ENCODE measurements at regions not wholly inside any gene's neighbourhood (a gene's known extent, or its start where the extent isn't known, plus 50 kb on each side); places are given as distances from the start of the nearest gene placed in this dataset.

DNA sequence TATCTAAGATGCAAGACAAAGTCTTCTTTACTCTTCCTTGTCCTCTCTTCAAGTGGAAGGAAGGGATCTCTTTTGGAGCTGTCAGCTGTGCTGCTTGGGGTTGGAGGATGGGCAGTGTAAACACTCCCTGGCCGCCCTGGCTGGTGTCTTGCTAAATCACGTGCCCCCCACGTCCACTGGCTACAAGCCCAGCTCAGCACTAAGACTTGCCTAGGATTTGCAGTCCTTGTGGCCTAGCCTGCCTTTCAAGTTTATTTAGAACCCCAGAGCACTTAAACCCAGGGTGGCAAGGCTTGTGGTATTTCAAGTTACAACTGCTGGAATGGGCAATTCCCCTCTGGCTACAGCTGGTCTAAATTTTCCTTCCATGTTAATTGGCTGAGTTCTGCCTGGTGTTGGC, 272.4 kb upstream of the MYO3A start:
- DNase-seq (ENCODE audit: low spot score): no peak

DNA sequence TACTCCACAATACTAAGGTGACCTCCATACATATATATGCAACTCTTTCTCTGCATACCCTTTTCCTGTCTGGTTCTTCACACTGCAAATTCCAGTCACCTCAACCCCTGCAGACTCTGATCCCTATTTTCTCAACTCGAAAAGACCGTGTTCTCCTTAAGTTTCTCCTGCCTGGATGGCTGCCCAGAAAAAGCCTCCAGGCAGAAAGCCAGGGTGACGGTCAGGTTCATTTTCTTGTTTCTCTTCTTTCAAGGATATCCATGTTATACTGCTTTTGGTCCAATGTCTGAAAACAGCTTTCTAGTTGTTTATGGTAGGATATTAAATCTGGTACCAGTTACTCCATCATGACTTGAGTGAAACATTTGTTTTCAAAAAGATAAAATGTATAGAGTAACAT, 267.8 kb upstream of the MYO3A start:
- no peak for DNase-seq (ENCODE audit: low spot score)

- DNase-seq (ENCODE audit: low spot score): no peak
These were observed 258.8 kb upstream of the MYO3A start for GRCh38 chr10:25675204-25675603.

GRCh38 chr10:25675615-25676014, 258.4 kb upstream of the MYO3A start:
- no peak for DNase-seq (ENCODE audit: low spot score)

GRCh38 chr10:25678220-25678619, 255.8 kb upstream of the MYO3A start:
- no peak for DNase-seq (ENCODE audit: low spot score)

DNA sequence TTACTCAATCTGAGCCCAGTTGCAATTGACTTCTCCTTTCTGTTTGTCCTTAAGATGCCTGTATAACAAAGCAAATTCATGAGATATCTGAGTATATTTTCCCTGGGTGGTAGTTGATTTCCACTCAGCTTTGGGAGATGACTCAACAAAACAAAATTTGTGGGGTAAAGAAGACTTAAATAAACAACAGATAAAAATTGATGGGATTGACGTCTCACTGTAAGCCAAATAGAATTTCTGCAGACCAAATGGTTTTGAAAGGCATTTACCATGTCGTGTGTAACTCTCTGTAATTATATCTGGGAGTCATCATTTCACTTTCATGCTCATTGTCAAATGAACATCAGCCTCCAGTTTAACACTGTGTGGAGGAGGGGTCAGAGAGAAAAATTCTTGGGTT, 255.4 kb upstream of the MYO3A start:
- DNase-seq (ENCODE audit: low spot score): no peak

- no peak for DNase-seq (ENCODE audit: low spot score)
These were observed 251.7 kb upstream of the MYO3A start for GRCh38 chr10:25682203-25682851.

GRCh38 chr10:25683344-25683743, 250.7 kb upstream of the MYO3A start:
- DNase-seq (ENCODE audit: low spot score): no peak

GRCh38 chr10:25687521-25687920, 246.5 kb upstream of the MYO3A start:
- no peak for DNase-seq (ENCODE audit: low spot score)

DNA sequence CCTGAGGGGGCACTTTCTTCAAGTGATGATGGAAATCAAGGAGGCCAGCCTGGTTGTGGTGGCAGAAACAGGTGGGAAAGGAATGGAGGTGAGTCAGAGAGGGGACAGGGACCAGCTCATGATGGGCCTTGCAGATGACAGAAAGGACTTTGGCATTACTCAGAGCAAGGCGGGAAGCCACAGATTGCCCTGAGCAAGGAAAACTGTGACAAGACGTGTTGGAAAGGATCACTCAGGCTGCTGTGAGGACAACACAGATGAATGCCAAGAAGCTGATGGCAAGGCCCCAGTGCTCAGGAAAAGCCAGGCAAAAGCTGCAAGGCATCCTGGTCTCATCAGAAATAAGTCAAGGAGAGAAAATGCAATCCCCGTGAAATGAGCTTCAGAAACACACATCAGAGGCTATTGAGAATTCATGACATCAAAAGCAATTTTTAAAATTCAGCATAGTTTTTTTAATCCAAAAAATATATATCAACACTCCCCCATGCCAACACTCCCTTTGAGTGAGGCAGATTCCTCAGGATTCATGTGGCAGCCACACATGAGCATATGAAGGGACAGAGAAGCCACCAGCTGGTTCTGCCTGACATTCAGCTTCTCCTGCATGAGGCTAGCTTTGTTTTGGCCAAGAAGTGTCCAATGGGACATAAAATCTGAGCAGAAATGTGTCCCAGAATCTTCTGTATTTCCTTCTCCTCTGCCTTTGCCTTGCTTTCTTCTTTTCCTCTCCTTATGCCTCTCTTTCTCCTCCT, 244.5 kb upstream of the MYO3A start:
- no peak for DNase-seq (ENCODE audit: low spot score)

GRCh38 chr10:25692761-25693160, 241.3 kb upstream of the MYO3A start:
- no peak for DNase-seq (ENCODE audit: low spot score)

GRCh38 chr10:25694206-25694933, 239.7 kb upstream of the MYO3A start:
- no peak for DNase-seq (ENCODE audit: low spot score)

- no peak for DNase-seq (ENCODE audit: low spot score)
These were observed 239.1 kb upstream of the MYO3A start for GRCh38 chr10:25694971-25695370.

- DNase-seq (ENCODE audit: low spot score): no peak
These were observed 238.4 kb upstream of the MYO3A start for GRCh38 chr10:25695586-25695985.

DNA sequence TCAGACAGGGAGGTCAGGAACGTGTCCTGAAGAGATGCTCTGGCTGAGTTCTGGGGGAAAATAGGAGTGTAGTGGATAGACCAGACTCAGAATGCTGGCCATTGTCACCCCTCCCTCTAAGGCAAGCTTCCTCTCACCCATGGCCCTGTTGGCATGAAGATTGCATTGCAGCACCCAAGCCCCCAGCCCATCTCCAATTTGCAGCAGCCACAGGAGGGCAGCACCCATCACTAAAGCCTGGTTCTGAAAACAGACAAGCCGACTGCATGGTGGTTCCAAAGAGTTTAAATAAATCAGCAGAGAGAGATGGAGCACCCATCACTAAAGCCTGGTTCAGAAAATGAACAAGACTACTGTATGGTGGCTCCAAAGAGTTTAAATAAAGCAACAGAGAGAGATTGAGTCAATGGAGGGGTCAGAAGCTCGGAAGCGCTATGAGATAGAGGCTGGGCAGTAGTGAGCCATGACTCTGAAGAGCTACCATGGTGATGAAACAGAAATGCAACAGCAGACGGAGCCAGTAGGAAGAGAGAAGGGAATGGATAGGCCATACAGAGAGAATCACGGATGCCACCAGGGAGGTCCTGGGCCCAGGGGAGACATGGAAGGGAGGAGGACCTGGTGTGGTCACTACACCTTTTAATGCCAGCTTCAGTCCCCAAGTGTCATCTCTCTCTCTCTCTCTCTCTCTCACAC, 237.9 kb upstream of the MYO3A start:
- no peak for DNase-seq (ENCODE audit: low spot score)

- DNase-seq (ENCODE audit: low spot score): no peak
These were observed 236.6 kb upstream of the MYO3A start for GRCh38 chr10:25697412-25697811.

- DNase-seq (ENCODE audit: low spot score): no peak
These were observed 235.4 kb upstream of the MYO3A start for GRCh38 chr10:25698638-25699037.

GRCh38 chr10:25699631-25700030, 234.4 kb upstream of the MYO3A start:
- no peak for DNase-seq (ENCODE audit: low spot score)

DNA sequence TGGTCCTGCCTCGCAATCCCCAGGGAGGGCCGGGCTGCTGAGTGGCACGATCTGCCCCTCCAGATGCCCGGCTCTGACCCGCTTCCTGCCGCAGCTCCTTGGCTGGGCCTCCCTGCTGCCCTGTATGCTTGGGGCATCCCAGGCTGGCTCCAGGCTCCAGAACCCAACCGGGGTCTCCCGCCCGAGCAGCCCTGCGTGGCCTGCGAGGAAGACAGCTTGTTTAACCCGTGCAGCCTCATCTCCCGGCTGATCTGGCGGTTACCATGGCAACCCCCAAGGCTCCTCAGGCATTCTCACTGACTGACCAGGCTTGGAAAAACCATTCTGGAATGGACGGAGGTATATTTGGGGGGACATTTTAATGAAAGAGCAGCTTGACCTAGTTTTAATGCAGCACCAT, 232.4 kb upstream of the MYO3A start:
- DNase-seq (ENCODE audit: low spot score): no peak

DNA sequence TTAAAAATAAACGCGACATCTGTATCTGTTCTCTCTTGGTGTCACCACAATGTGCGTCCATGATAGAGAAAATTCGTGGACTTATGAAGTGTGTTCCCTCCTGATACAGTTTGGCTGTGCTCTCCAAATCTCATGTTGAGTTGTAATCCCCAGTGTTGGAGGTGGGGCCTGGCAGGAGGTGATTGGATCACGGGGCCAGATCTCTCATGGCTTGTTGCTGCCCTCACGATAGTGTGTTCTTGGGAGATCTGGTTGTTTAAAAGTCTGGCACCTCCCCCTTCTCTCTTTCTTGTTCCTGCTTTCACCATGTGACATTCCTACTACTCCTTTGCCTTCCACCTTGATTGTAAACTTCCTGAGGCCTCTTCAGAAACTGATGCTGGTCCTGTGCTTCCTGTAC, 229.4 kb upstream of the MYO3A start:
- DNase-seq (ENCODE audit: low spot score): no peak

DNA sequence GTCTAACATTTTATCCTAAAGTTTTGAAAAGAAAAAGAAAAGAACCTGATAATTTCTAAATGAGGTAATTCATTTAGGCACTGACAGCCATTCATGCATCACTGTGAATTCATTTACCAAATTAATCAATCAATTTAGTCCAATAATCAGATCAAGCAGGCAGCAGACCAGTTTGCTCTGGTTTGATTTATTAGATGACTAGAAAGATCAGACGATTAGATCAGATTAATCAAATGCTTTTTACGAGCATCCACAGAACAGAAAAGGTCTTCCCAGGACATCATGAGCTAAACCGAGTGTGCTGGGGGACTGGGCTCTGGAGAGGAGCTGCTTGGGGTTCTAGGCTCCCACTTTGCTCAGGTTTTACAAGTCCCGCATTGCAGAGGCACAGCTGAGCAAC, 226.5 kb upstream of the MYO3A start:
- no peak for DNase-seq (ENCODE audit: low spot score)

- DNase-seq (ENCODE audit: low spot score): no peak
These were observed 225.9 kb upstream of the MYO3A start for GRCh38 chr10:25707976-25708671.
